HG02759 (cell line): ENCODE measurements at regions not wholly inside any gene's neighbourhood (a gene's known extent, or its start where the extent isn't known, plus 50 kb on each side); places are given as distances from the start of the nearest gene placed in this dataset.

Experiments used
- ATAC-seq: cut with Tn5 transposase; IDR thresholded peaks from one replicate; pipeline ENCODE4 v1.9.1; 2021; ENCODE audit warnings: mild to moderate bottlenecking, moderate library complexity; ENCODE audit not compliant: unreplicated experiment

GRCh38 chr1:234667600-234668576, 57.9 kb upstream of the IRF2BP2 start:
- ATAC-seq, result no peak

- ATAC-seq, result no peak
Measured at GRCh38 chr1:234666761-234667160, 56.8 kb upstream of the IRF2BP2 start.

GRCh38 chr1:234665975-234666605, 56.1 kb upstream of the IRF2BP2 start:
- no peak for ATAC-seq

- ATAC-seq, result no peak
Measured at GRCh38 chr1:234662148-234662547, 52.2 kb upstream of the IRF2BP2 start.

- no peak for ATAC-seq
Measured at GRCh38 chr1:234661317-234661928, 51.4 kb upstream of the IRF2BP2 start.

- no peak for ATAC-seq
Measured at GRCh38 chr1:234660536-234661316, 50.7 kb upstream of the IRF2BP2 start.
